Type B pancreatic cell (in vitro differentiated cells): ENCODE measurements at regions not wholly inside any gene's neighbourhood (a gene's known extent, or its start where the extent isn't known, plus 50 kb on each side); places are given as distances from the start of the nearest gene placed in this dataset.
A peak's percentile ranks its signal among the peaks of the same experiment; 100 is the strongest.

Source experiments
- DNase-seq: peaks from one replicate; pipeline ENCODE4 v3.0.0; 2021; ENCODE audit warnings: mixed read lengths; ENCODE audit not compliant: unreplicated experiment; ENCODE audit errors: extremely low spot score
- H3K27ac Mint-ChIP-seq: 2 replicates; pipeline ENCODE4 v1.8.0; 2021; ENCODE audit warnings: mild to moderate bottlenecking, mixed read lengths
- H3K27me3 Mint-ChIP-seq: 2 replicates; pipeline ENCODE4 v1.8.0; 2021; ENCODE audit warnings: mixed read lengths
- H3K36me3 Mint-ChIP-seq: 2 replicates; pipeline ENCODE4 v1.8.0; 2021; ENCODE audit warnings: mixed read lengths
- H3K4me1 Mint-ChIP-seq: one replicate; pipeline ENCODE4 v1.8.0; 2021; ENCODE audit warnings: mixed read lengths; ENCODE audit not compliant: unreplicated experiment
- H3K4me3 Mint-ChIP-seq: 2 replicates; pipeline ENCODE4 v1.8.0; 2021; ENCODE audit warnings: mild to moderate bottlenecking, mixed read lengths
- H3K9me3 Mint-ChIP-seq: 2 replicates; pipeline ENCODE4 v1.8.0; 2021; ENCODE audit warnings: mixed read lengths
- TF ChIP-seq, protein P1 (sequence below): fragments of 200-600 bp; sonication (generic); conservative IDR thresholded peaks from 2 replicates; pipeline ENCODE4 v1.5.0; 2021; ENCODE audit warnings: antibody characterized with exemption, mild to moderate bottlenecking

DNA sequence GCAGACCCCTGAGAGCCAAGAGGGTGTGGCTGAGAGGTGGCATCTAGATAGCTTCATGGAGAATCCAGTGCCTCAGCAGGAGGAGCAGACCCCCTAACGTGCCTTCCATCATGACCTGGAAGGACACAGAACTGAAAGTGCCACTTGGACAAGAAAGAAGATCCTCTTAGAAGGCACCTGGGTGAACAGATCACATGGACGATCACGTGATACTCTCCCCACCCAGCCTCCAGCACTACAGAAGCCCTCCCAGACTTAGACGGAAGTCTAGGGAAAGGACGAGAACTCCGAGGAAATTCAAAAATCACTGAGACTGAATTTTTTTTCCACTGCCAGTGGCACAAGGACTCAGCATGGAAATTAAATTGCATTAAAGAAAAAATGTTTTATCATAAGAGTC lies 113.4 kb downstream of the MRM1 start:
- TF ChIP-seq, protein P1, sequence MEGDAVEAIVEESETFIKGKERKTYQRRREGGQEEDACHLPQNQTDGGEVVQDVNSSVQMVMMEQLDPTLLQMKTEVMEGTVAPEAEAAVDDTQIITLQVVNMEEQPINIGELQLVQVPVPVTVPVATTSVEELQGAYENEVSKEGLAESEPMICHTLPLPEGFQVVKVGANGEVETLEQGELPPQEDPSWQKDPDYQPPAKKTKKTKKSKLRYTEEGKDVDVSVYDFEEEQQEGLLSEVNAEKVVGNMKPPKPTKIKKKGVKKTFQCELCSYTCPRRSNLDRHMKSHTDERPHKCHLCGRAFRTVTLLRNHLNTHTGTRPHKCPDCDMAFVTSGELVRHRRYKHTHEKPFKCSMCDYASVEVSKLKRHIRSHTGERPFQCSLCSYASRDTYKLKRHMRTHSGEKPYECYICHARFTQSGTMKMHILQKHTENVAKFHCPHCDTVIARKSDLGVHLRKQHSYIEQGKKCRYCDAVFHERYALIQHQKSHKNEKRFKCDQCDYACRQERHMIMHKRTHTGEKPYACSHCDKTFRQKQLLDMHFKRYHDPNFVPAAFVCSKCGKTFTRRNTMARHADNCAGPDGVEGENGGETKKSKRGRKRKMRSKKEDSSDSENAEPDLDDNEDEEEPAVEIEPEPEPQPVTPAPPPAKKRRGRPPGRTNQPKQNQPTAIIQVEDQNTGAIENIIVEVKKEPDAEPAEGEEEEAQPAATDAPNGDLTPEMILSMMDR: no peak
- H3K9me3 Mint-ChIP-seq: no peaks in the 10 kb centered on the region
- no peaks in the 10 kb centered on the region for H3K36me3 Mint-ChIP-seq
- no peak overlapping the region for H3K4me3 Mint-ChIP-seq
- DNase-seq: no peak
- no peaks in the 10 kb centered on the region for H3K4me1 Mint-ChIP-seq
- H3K27me3 Mint-ChIP-seq: peaks cover 25% of the 10 kb centered on the region
- no peak overlapping the region for H3K27ac Mint-ChIP-seq

- no peaks in the 10 kb centered on the region for H3K36me3 Mint-ChIP-seq
- H3K9me3 Mint-ChIP-seq: no peaks in the 10 kb centered on the region
- H3K27ac Mint-ChIP-seq: no peak overlapping the region
- no peak for DNase-seq
- TF ChIP-seq, protein P1: no peak
- H3K4me1 Mint-ChIP-seq: no peaks in the 10 kb centered on the region
- H3K4me3 Mint-ChIP-seq: no peak overlapping the region
- peaks cover 25% of the 10 kb centered on the region for H3K27me3 Mint-ChIP-seq
Measured at GRCh38 chr17:36715951-36716350, 114.6 kb downstream of the MRM1 start.

DNA sequence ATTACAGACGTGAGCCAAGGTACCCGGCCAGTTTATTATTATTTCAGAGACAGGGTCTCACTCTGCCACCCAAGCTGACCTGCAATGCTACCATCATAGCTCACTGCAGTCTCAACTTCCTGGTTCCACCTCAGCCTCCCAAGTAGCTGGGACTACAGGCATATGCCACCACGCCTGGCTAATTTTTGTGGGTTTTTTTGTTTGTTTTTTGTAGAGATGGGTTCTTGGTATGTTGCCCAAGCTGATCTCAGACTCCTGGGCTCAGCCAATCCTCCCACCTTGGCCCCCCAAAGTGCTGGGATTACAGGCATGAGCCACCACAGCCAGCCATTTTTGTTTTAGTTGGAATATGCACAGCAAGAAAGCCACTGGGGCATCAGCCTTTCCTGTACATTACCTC lies 115.7 kb downstream of the MRM1 start:
- TF ChIP-seq, protein P1: no peak
- no peaks in the 10 kb centered on the region for H3K9me3 Mint-ChIP-seq
- peaks cover 9% of the 10 kb centered on the region for H3K4me1 Mint-ChIP-seq
- H3K27me3 Mint-ChIP-seq: peaks cover 24% of the 10 kb centered on the region
- no peak overlapping the region for H3K27ac Mint-ChIP-seq
- H3K36me3 Mint-ChIP-seq: no peaks in the 10 kb centered on the region
- no peak for DNase-seq
- H3K4me3 Mint-ChIP-seq: no peak overlapping the region

DNA sequence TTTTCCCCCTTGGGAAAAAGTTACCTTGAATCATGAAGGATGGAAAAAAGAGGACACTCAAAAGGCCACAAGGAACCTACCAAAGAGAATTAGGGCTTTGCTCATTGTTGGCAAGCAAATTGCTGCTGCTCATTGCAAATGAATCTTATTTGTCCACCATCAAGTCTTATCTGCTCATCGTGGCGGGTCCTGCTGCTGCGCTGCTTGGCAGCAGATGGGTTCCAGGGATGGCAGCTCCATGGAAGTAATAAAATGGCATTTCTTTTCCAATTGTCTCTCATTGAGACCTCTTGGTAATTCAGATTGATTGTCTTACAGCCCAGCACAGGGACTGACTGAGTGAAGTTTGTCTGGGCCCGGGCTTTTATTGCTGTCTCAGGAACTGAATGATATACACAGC lies 118.7 kb downstream of the MRM1 start:
- Mint-ChIP-seq H3K9me3 (no peaks in the 10 kb centered on the region), H3K27me3 (peaks cover 29% of the 10 kb centered on the region), H3K27ac (no peak overlapping the region), H3K36me3 (no peaks in the 10 kb centered on the region), H3K4me3 (no peak overlapping the region), H3K4me1 (peaks cover 9% of the 10 kb centered on the region)
- no peak for DNase-seq
- TF ChIP-seq, protein P1: no peak

DNA sequence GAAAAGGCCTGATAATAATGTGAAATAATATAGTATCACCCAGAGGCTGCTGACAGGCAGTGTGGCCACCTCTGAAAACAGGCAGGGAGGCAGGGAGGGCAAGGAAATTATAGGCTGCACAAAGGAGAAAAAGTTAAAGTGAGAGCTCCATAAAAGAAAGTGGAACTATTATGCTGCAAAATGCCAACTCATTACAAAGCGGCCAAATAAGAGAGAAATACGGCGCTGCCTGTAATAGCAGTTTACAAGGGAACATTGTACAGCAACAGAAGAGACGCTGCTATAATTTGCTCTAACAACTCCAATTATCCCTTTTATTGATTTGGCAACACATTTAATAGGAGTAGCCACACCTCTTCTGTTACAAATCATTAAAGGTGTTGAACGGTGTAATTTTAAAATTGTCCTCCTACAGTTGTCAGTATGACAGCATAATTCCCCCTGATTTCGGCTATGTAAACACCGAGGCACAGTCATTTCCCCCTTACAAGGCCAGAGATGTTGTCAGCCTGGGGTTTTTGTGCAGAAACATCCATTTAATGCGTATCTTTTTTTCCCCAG lies 120.3 kb downstream of the MRM1 start:
- H3K27me3 Mint-ChIP-seq: peaks cover 40% of the 10 kb centered on the region
- H3K27ac Mint-ChIP-seq: peak overlapping the region; percentile 60
- TF ChIP-seq, protein P1: no peak
- peak overlapping the region; percentile 79 for H3K4me3 Mint-ChIP-seq
- H3K36me3 Mint-ChIP-seq: no peaks in the 10 kb centered on the region
- H3K9me3 Mint-ChIP-seq: no peaks in the 10 kb centered on the region
- peaks cover 9% of the 10 kb centered on the region for H3K4me1 Mint-ChIP-seq
- no peak for DNase-seq
